CD14-positive monocyte (primary cell): ENCODE measurements at regions not wholly inside any gene's neighbourhood (a gene's known extent, or its start where the extent isn't known, plus 50 kb on each side); places are given as distances from the start of the nearest gene placed in this dataset.

Experiments
- DNase-seq, 3 donors: peaks; one replicate each; pipeline ENCODE4 v3.0.0-alpha.2; 2011 to 2022
- H2AFZ ChIP-seq: 2 replicates; pipeline ENCODE4 v1.6.0; 2012; ENCODE audit warnings: mild to moderate bottlenecking, low read depth, low read length, inconsistent platforms; ENCODE audit not compliant: insufficient read depth, poor library complexity, severe bottlenecking
- H3K27ac ChIP-seq, 2 donors: 1 replicate in 1 of 2; 2 replicates in 1 of 2; pipeline ENCODE4 v1.5.1; 2012 to 2013; ENCODE audit warnings: low read length in 2 of 2, control low read depth in 1 of 2, inconsistent platforms in 1 of 2, low read depth in 1 of 2, mild to moderate bottlenecking in 1 of 2
- H3K27me3 ChIP-seq, 2 donors: one replicate each; pipeline versions ENCODE4 v1.6.0 to v1.6.1; 2011 to 2013; ENCODE audit warnings: low read length in 2 of 2; ENCODE audit not compliant: control insufficient read depth in 2 of 2, insufficient read depth in 2 of 2
- H3K36me3 ChIP-seq, 2 donors: replicated peaks in 1 of 2; 1 replicate in 1 of 2; 2 replicates in 1 of 2; pipeline versions ENCODE4 v1.5.1 to v1.6.1; 2012 to 2013; ENCODE audit warnings: low read length in 2 of 2, control low read depth in 1 of 2, inconsistent platforms in 1 of 2, mild to moderate bottlenecking in 1 of 2; ENCODE audit not compliant: insufficient read depth in 2 of 2, control insufficient read depth in 1 of 2
- H3K4me1 ChIP-seq, 2 donors: 1 replicate in 1 of 2; 2 replicates in 1 of 2; pipeline versions ENCODE4 v1.5.1 to v1.6.1; 2012 to 2013; ENCODE audit warnings: low read length in 2 of 2, control low read depth in 1 of 2, inconsistent platforms in 1 of 2, mild to moderate bottlenecking in 1 of 2, moderate library complexity in 1 of 2; ENCODE audit not compliant: insufficient read depth in 2 of 2, control insufficient read depth in 1 of 2
- H3K4me2 ChIP-seq: replicated peaks from 2 replicates; pipeline ENCODE3; 2012; ENCODE audit warnings: low read length, moderate library complexity, mild to moderate bottlenecking; ENCODE audit not compliant: poor library complexity, severe bottlenecking; ENCODE audit errors: extremely low read depth
- H3K4me3 ChIP-seq, 3 experiments: fragments of 200-600 bp in 1 of 3; sonication (generic) in 1 of 3; replicated peaks in 1 of 3; 1 replicate in 2 of 3; 2 replicates in 1 of 3; pipeline ENCODE4 v1.5.1; 2011 to 2013; ENCODE audit warnings: low read length in 3 of 3, mild to moderate bottlenecking in 3 of 3, control low read depth in 2 of 3, low read depth in 2 of 3, inconsistent platforms in 1 of 3, moderate library complexity in 1 of 3
- H3K79me2 ChIP-seq: 2 replicates; pipeline ENCODE4 v1.6.0; 2012; ENCODE audit warnings: mild to moderate bottlenecking, control low read depth, inconsistent platforms, low read length, moderate library complexity; ENCODE audit not compliant: insufficient read depth
- H3K9ac ChIP-seq: 2 replicates; pipeline ENCODE4 v1.6.0; 2017; ENCODE audit warnings: low read length, mild to moderate bottlenecking; ENCODE audit not compliant: insufficient read depth, poor library complexity, severe bottlenecking
- H3K9me3 ChIP-seq, 2 donors: replicated peaks in 1 of 2; 1 replicate in 1 of 2; 2 replicates in 1 of 2; pipeline versions ENCODE4 v1.5.1 to v1.6.1; 2012 to 2013; ENCODE audit warnings: low read length in 2 of 2, control low read depth in 1 of 2; ENCODE audit not compliant: control insufficient read depth in 1 of 2, insufficient read depth in 1 of 2
- H4K20me1 ChIP-seq: 2 replicates; pipeline ENCODE4 v1.6.0; 2012; ENCODE audit warnings: mild to moderate bottlenecking, low read length, control low read depth, moderate library complexity; ENCODE audit not compliant: insufficient read depth
- H3K27ac Mint-ChIP-seq, 7 donors: one replicate each; pipeline ENCODE4 v1.8.0; 2020; ENCODE audit warnings: mild to moderate bottlenecking in 7 of 7, mixed read lengths in 7 of 7, moderate library complexity in 6 of 7, inconsistent platforms in 2 of 7
- H3K27me3 Mint-ChIP-seq, 3 donors: one replicate each; pipeline ENCODE4 v1.8.0; 2021 to 2022; ENCODE audit warnings: low read depth in 3 of 3, mild to moderate bottlenecking in 3 of 3, mixed read lengths in 3 of 3, moderate library complexity in 3 of 3, inconsistent platforms in 1 of 3
- H3K36me3 Mint-ChIP-seq, 2 donors: one replicate each; pipeline ENCODE4 v1.8.0; 2020; ENCODE audit warnings: mixed read lengths in 2 of 2, inconsistent platforms in 1 of 2, mild to moderate bottlenecking in 1 of 2
- H3K4me1 Mint-ChIP-seq: one replicate; pipeline ENCODE4 v1.8.0; 2020; ENCODE audit warnings: mild to moderate bottlenecking, mixed read lengths
- H3K4me3 Mint-ChIP-seq, 2 donors: one replicate each; pipeline ENCODE4 v1.8.0; 2020; ENCODE audit warnings: mild to moderate bottlenecking in 2 of 2, mixed read lengths in 2 of 2, moderate library complexity in 1 of 2
- H3K9me3 Mint-ChIP-seq, 7 donors: one replicate each; pipeline ENCODE4 v1.8.0; 2020 to 2022; ENCODE audit warnings: mixed read lengths in 7 of 7, mild to moderate bottlenecking in 6 of 7, moderate library complexity in 6 of 7, inconsistent platforms in 2 of 7
- CTCF ChIP-seq: fragments of 200-600 bp; IDR thresholded peaks from one replicate; pipeline ENCODE4 v1.8.0; 2022; ENCODE audit warnings: antibody characterized with exemption, mild to moderate bottlenecking
- WGBS: methylation state at CpG from one replicate; pipeline ENCODE4 v1.1.5; 2013; ENCODE audit warnings: missing lambda C conversion rate; ENCODE audit not compliant: insufficient coverage; 5-methylcytosine and 5-hydroxymethylcytosine counted together
- intact Hi-C, 2 donors: fragments of 100-400 bp; cut with micrococcal nuclease; formaldehyde crosslinking; loops; one replicate each; pipeline versions ENCODE4 v1.15.0 to v1.15.1; 2023

- intact Hi-C loops, result loop anchor here in 1 of 2 donors (5.0 kb wide), 1 partner anchor 85 kb away; no protein-coding TSS in a partner anchor
- peak; percentile 29 to 63 (median 33) for DNase-seq
- Mint-ChIP-seq H3K9me3 (peaks cover 0 to 1% (median 0%) of the 10 kb centered on the region in 7 donors), H3K27me3 (no peaks in the 10 kb centered on the region), H3K4me3 (no peak overlapping the region), H3K36me3 (peaks cover 37 to 50% of the 10 kb centered on the region in 2 donors), H3K4me1 (peaks cover 17% of the 10 kb centered on the region), H3K27ac (peak overlapping the region in 1 of 7 donors; percentile 20)
- Histone ChIP-seq H4K20me1 (peaks cover 60% of the 10 kb centered on the region), H3K4me1 (peaks cover 0 to 9% of the 10 kb centered on the region in 2 donors), H3K79me2 (peaks cover 12% of the 10 kb centered on the region), H3K27ac (no peak overlapping the region), H3K9me3 (no peaks in the 10 kb centered on the region), H3K9ac (no peak overlapping the region), H2AFZ (no peak overlapping the region), H3K4me2 (no peak overlapping the region), H3K27me3 (no peaks in the 10 kb centered on the region), H3K4me3 (no peak overlapping the region), H3K36me3 (peaks cover 30 to 54% of the 10 kb centered on the region in 2 donors)
- 76% methylated on average over 11 of the region's 17 CpGs for WGBS
- TF ChIP-seq CTCF, result peak; percentile 97
Measured at GRCh38 chr22:25362215-25362882, 142.9 kb downstream of the CRYBB2 start.

- Histone ChIP-seq H3K9ac (no peak overlapping the region), H2AFZ (no peak overlapping the region), H3K36me3 (peaks cover 26 to 51% of the 10 kb centered on the region in 2 donors), H3K9me3 (no peaks in the 10 kb centered on the region), H3K4me1 (peaks cover 0 to 9% of the 10 kb centered on the region in 2 donors), H3K27ac (no peak overlapping the region), H3K27me3 (no peaks in the 10 kb centered on the region), H4K20me1 (peaks cover 65% of the 10 kb centered on the region), H3K4me3 (no peak overlapping the region), H3K79me2 (peaks cover 17% of the 10 kb centered on the region), H3K4me2 (no peak overlapping the region)
- WGBS, result 95% methylated on average over 10 of the region's 11 CpGs
- Mint-ChIP-seq H3K27ac (no peak overlapping the region), H3K9me3 (peaks cover 0 to 1% (median 0%) of the 10 kb centered on the region in 7 donors), H3K4me3 (no peak overlapping the region), H3K4me1 (peaks cover 22% of the 10 kb centered on the region), H3K27me3 (no peaks in the 10 kb centered on the region), H3K36me3 (peaks cover 37 to 52% of the 10 kb centered on the region in 2 donors)
- intact Hi-C loops, result loop anchor here in 1 of 2 donors (5.0 kb wide), 1 partner anchor 84 kb away; no protein-coding TSS in a partner anchor
- no peak for DNase-seq
- no peak for TF ChIP-seq CTCF
Measured at GRCh38 chr22:25362883-25363240, 143.4 kb downstream of the CRYBB2 start.
